Limb (tissue), 2 donors: ENCODE measurements at regions not wholly inside any gene's neighbourhood (a gene's known extent, or its start where the extent isn't known, plus 50 kb on each side); places are given as distances from the start of the nearest gene placed in this dataset.
"Not testable (repeated sequence)": the region's sequence is repeated elsewhere in the genome, so short reads cannot be mapped to it uniquely, and the experiment has no call there.

Source experiments
- DNase-seq, 2 donors: peaks; one replicate each; pipeline ENCODE4 v3.0.0-alpha.2; 2016; ENCODE audit errors: extremely low spot score in 2 of 2

DNA sequence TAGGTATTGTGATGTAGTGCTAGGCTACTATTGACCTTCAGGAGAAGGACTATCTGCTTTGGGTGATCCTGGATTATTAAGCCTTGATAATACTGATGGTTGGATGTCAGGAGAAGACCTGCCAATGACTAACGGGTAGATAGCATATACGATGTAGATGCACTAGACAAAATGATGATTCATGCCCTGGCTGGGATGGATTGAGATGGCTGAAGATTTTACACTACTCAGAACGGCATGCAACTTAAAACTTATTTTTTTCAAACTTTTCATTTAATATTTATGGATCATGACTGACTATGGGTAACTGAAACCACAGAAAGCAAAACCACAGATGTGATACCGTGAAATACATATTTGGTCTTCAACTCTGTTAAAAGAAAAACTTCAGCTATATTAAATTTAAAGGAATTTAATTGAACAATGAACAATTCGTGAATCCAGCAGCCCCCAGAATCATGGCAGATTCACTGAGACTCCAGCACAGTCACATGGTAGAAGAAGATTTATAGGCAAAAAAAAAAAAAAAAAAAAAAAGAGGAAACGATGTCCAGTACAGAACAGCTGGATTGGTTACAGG is 124.6 kb upstream of the CDK13 start:
- no peak for DNase-seq

DNA sequence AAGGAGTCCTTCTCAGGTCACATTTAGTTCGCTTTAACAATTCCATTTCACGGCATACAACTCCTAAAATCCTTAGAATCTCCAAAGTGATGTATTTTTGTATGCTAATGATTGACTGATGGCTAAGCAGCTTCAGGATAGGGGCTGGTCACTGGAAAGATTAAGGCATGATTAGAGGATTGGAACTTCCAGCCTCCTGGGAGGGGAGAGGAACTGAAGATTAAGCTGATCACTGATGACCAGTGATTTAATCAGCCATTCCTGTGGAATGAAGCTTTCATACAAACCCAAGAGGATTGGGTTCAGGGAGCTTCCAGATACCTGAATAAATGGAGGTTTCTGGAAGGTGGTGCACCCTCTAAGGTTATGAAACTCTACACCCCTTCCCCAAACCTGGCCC is 123.9 kb upstream of the CDK13 start:
- no peak for DNase-seq

DNA sequence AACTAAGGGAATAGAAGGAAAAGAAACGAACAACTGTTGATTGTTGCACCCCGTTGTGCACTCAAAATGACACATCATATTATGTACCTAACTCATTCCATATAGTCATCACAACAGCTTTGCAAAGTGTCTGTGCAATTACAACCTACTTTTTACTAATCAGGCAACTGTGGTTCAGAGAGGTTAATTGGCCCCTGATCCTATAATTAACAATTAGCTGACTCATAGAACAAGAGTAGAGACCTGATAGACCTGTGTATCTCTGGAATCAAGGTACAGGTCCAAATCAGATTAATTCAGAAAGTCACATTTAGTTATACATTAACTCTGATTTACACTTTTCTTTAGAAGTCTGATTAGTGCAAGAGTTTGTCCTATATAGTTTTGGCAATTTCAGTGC is 122.5 kb upstream of the CDK13 start:
- no peak for DNase-seq

DNA sequence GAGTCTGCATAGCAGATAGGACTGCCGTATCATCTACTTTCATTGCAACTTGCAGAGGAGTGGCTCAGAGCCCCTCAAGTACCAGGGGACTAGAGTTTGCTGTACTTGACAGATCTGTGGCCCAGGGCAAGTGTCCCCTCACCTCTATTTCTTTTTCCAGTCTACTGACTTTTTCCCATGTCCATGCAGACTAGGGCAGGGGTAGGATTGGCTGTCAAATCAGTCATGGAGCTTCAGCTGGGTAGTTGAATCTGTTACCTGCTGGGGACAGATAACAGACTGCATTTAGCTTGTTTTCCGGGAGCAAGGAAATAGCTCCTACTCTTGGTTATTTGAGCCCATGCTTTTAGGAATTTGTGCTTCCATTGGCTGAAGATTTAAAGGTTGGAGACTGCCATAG is 121.0 kb upstream of the CDK13 start:
- DNase-seq, result no peak

DNA sequence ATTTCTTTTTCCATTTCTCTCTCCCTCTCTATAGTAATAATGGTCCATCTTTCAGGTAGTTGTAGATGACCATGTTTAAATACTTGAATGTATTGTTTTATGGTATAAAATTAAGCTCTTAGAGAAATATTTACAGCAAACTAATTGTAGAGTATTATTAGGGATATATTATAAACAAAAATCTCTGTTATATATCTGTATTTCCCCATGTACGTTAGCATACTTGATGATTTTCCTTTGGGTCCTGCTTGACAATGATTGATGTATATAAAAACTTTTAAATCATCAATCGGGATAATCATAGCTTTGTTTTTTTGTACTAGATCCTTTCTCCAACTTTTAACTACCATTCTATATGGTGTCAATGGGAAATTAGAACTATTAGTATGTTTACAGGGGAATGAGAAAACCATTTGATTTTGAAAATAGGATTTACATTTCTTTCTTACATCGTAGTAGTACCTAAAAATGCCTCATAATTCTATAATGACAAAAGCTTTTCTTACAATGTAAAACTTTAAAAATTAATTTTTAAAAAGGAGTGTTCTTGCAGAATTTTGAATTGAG is 117.5 kb upstream of the CDK13 start:
- DNase-seq, result no peak

DNA sequence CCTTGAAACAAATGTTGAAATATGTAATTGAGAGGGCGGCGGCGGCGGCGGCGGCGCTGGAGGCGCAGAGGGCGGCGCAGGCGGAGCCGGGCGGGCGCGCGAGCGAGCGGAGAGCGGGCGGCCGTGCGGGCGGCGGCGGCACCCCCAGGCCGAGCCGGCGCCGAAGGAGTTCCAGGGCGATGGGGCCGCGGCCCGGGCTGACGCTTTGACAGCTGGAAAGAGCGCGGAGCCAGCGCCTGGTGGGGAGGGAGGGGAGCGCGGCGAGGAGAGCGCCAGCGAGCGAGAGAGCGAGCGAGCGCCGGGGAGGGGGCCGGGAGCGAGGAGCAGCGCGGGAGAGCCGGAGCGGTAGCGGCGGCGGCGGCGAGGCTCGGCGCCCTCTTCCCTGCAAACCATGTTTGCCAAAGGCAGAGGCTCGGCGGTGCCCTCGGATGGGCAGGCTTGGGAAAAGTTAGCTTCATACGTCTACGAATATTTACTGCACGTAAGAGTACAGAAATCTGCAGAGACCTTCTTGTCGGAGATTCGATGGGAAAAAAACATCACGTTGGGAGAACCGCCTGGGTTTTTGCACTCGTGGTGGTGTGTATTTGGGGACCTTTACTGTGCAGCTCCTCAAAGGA is 116.8 kb upstream of the CDK13 start:
- DNase-seq, result peak; percentile 39 to 82

DNA sequence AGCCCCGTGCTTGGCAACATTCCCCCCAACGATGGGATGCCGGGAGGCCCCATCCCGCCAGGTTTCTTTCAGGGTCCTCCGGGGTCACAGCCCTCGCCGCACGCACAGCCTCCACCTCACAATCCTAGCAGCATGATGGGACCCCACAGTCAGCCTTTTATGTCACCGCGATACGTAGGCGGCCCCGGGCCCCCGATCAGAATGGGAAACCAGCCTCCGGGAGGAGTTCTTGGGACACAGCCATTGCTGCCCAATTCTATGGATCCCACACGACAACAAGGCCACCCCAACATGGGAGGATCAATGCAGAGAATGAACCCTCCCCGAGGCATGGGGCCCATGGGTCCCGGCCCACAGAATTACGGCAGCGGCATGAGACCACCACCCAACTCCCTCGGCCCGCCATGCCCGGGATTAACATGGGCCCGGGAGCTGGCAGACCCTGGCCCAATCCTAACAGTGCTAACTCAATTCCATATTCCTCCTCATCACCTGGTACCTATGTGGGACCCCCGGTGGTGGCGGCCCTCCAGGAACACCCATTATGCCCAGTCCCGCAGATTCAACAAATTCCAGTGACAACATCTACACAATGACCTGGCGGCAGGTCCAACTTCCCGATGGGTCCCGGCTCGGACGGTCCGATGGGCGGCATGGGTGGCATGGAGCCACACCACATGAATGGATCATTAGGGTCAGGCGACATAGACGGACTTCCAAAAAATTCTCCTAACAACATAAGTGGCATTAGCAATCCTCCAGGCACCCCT is 116.0 kb upstream of the CDK13 start:
- DNase-seq, result peak in 1 of 2 donors; percentile 30

DNA sequence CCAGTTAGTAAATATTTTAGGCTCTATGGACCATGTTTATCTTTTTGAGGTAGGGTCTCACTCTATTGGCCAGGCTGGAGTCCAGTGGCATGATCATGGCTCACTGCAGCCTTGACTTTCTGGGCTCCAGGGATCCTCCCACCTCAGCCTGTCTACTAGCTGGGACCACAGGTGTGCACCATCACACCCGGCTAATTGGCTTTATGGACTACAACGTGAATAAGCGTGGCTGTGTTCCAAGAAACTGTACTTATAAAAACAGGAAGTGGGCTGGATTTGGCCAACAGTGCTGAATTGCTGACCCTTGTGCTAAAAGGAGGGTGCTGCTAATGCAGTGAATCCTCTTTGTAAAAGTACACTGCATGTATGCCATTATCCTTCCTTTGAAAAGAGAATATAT is 111.7 kb upstream of the CDK13 start:
- no peak for DNase-seq

DNA sequence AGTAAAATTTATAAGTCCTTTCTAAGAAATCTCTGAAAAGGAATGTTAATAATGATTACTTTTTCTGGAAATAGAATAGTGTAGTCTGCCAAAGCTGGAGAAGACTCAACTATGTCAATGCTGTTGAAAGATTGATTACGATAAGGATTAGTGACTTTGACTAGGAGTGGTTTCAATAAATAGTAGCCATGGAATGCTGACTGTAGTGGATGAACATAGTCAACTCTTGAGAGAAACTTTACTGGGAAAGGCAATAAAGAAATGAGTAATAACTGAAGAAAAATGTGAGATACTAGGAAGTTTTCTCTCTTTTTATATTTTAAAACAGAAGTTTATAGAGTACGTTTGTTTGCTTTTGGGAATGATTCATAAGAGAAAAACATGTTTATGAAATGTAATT is 105.0 kb upstream of the CDK13 start:
- DNase-seq, result no peak

DNA sequence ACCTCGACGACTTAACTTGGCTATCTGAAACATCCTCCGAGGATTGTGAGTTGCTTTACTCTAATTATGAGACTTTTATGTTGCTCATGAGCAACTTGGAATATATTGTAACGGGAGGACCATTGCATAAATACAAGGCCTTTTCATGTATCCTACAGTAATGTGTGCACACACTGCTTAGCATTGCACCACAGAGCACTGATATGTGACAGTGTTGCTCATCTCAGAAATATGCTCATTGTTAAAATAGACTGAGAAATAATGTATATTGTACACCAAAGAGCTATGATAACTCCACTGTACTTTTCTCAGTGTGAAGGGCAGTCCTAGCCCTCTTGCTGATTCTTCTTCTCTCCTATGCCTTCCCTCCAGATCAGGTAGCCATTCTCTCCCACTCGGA is 102.8 kb upstream of the CDK13 start:
- no peak for DNase-seq

DNA sequence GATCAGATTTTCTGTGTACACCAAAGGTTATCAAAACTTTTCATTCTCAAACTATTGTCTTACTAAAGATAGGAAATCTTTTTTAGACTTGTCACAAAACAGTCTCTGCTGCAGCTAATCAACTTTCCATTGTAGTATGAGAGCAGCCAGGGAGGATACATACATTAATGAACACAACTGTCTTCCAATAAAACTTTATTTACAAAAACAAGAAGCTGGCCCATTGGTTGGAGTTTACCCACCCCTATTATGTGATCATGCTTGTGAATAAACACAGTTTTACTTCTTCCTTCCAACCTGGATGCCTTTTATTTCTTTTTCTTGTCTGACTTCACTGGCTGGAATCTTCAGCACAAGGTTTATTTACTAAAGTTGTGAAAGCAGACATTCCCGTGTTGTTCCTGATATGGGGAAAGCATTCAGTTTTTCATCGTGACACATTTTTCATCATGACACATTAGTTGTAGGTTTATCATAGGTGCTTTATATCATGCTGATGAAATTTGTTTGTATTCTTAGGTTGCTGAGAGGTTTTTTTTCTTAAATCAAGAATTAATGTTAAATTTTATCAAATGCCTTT is 98.5 kb upstream of the CDK13 start:
- no peak for DNase-seq

DNA sequence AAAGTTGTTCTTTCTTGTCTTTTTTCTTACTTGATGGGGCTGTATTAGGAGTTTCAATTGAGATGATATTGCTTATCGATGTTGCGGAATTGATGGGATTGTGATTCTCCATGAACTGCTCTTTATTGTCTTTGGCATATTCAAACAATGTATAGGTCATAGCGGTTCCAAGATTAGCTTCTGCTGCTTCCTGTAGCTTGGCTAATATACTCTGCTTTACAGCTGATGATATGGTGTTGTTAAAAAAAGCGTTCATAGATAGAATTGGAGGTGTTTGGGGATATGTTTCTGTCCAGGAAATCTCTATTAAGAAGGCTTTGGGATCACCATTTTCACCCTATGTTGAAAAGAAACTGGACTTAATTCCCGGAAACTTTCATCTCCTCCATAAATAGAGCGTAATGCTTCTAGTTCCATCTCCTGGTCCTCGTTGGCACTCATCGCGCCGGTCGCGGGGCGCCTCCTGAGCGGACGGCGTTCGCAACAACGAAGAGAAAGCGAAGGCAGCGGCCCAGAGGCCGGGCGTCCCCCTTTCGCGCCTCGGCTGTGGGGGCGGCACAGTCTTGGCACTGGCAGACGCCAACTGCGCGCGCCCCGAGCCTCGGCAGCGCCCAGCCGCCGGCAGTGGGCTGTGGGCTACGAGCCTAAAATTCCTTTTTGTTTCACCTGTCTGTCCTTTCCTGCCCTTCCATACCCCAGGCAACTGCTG is 95.3 kb upstream of the CDK13 start:
- DNase-seq, result not testable (repeated sequence)

DNA sequence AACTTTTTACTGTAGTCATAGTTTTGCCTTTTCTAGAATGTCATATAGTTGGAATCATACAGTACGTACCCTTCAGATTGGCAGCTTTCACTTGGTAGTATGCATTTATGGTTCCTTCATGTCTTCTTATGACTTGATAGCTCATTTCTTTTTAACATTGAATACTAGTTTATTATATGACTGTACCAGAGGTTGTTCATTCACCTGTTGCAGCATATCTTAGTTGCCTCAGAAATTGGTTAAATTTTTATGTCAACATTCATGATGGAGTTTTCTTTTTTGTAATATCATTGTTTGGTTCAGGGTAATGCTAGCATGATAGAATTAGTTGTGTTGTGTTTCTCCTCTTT is 94.8 kb upstream of the CDK13 start:
- no peak for DNase-seq

DNA sequence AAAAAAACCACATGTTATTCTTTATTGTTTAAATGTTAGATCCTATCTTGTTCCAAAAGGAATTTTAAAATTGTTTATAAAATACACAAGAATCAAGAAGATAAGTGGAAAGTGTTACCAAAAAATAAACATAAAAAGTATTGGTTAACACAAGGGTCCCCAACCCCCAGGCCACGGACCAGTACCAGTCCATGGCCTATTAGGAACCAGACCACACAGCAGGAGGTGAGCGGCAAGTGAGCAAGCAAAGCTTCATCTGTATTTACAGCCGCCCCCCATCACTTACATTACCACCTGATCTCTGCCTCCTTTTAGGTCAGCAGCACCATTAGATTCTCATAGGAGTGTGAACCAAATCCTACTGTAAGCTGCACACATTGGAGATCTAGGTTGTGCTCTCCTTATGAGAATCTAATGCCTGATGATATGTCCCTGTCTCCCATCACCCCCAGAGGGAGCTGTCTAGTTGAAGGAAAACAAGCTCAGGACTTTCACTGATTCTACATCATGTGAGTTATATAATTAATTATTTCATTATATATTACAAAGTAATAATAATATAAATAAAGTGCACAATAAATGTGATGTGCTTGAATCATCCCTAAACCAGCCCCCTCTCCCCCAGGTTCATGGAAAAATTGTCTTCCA is 86.3 kb upstream of the CDK13 start:
- not testable (repeated sequence) for DNase-seq

DNA sequence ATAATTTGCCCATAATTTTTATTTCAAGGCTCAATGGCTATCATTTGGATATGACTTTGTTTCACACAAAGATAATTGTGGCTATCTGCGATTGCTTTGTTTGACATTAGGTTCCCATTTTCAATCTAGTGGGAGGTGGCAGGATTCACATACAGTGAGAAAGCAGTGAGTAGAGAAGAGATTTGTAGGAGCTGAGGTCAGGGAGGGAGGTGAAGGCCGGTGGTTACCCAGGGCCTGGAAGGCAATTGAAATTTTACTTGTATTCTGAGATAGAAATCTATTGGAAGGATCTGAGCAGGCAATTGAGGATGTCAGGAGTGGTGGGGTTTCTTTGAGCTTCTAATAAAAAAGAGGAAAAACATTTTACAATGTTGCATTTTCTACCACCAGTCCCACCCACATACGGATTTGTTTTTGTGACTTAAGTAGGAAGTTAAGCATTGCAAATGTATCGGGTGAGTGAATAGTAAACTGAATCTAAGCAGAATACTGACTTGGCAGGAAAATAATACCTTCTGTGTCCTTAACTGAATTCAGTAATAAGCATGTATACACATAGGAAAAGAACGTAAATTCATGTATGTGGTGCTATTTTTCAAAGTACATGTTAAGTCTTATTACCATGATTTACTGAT is 80.1 kb upstream of the CDK13 start:
- not testable (repeated sequence) for DNase-seq

DNA sequence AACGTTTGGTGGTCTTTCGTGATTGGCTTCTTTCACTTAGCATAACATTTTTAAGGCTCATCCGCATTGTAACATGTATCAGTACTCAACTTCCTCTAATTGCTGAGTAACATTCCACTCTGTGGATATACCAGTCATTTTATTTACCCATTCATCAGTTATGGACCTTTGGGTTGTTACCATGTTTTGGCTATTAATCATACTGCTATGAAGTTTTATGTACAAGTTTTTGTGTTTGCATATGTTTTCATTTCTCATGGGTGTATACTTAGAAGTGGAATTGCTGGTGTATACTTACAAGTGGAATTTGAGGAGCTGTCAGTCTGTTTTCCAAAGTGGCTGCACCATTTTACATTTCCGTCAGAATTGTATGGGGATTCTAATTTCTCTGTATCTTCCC is 78.4 kb upstream of the CDK13 start:
- DNase-seq, result not testable (repeated sequence)

DNA sequence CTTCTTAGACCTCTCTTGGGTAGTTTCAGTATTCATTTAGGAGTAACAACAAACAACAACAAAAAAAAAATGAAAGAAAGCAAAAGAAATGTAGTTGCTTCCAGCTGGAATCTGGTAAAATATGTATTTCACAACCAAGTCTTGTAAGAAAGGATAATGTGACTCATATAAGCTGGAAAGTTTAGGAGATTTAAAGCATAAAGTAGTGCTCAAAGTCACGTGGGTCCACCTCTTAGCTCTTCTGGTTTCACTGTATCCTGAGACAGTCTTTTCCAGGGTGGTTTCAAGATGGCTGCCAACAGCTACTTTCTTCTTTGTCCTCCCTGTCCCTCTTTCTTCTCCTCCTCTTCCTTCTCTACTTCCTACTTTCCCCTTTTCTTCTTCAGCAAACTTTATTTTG is 69.5 kb upstream of the CDK13 start:
- no peak for DNase-seq

DNA sequence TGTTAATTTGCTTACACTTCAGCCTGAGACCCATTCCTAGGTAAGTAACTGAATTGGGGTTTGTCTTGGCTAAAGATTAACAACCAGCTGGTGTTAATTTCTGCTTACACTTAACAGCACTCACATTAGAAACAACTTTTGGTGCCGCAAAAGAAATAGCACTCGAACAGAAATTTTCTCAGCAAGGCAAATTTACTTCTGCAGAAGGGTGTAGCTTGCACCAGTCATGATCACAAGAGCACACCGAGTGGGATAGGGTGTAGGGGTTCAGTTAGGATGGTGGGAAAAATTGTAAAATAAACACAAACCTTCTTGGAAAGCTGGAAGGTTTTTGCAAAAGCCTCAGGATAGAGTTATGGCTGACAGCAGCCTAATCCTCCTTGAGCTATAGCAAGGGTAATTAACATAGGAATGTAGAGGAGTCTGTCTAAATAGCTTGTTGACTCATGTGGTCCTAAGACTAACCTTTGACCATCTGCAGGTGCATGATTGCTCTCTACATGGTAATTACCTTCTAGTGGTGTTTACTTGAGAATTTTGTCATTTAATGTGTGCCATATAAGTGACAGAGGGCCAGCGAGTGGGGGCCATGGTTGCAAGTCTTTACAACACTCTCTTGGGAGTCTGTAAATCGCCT is 67.8 kb upstream of the CDK13 start:
- DNase-seq, result no peak

DNA sequence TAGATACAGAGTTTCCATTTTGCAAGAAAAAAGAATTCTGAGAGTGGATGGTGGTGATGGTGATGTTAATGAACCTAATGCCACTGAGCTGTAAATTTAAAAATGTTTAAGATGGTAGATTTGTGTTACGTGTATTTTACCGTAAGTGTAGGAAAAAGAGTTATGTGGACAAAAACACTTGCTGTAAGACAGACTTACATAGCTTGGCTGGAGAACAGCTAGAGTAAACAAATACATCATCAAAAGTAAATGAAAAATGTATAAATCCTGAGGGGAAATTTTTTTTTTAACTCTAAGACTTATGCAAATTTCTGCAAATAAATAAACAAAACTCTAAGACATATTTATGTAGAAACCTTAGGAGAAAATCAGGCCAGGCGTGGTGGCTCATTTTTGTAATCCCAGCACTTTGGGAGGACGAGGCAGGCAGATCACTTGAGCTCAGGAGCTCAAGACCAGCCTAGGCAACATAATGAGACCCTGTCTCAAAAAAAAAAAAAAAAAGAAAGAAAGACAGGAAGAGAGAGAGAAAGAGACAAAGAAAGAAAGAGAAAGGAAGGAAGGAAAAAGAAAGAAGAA is 66.2 kb upstream of the CDK13 start:
- no peak for DNase-seq
